ENCODE measurements at regions not wholly inside any gene's neighbourhood (a gene's known extent, or its start where the extent isn't known, plus 50 kb on each side); places are given as distances from the start of the nearest gene placed in this dataset.

DNA sequence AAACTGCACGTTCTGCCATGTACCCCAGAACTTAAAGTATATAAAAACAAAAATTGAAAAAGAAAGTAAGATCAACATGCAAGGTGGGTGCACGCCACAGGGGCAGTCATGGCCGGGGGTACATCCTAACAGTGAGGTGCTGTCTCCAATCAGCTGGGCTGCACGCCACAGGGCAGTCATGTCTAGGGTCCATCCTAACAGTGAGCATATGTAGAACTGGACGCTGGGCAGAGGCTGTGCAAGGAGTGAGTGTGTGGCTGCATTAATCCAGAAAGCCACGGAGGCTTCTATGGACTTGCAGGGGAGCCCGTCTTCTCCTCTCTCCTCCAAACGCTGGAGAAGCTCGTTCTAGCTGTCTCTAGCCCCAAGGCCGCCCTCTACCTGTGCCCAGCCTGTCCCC is 1105.0 kb downstream of the BRD1 start:
- no peak overlapping the region for H3K4me2 ChIP-seq (ENCODE audit: low read length)
- no TSS peak for BruUV-seq (replicated peaks)
- CTCF ChIA-PET, result no interaction called here
- H4K20me1 ChIP-seq (ENCODE audit: low read length), result no peaks in the 10 kb centered on the region
- DNase-seq, result no peak
- POLR2A ChIA-PET (ENCODE audit: unreplicated experiment), result no interaction called here
- intact Hi-C loops (cut with micrococcal nuclease), result no loop called here
- no peaks in the 10 kb centered on the region for H3K4me1 ChIP-seq (ENCODE audit: insufficient read depth, low read length)
- no peaks in the 10 kb centered on the region for H3K36me3 ChIP-seq (ENCODE audit: low read depth, low read length)
- peaks cover 4% of the 10 kb centered on the region; the same call in 1 of the 2 replicates for H3K9me3 ChIP-seq (ENCODE audit: low read length)
- H3K27ac ChIP-seq (ENCODE audit: low read length), result no peak overlapping the region
- no peak for ATAC-seq
- no peak overlapping the region for H2AFZ ChIP-seq (ENCODE audit: low read length)
- no peak for TF ChIP-seq EZH2 (IDR thresholded peaks at IDR 0.05; ENCODE audit: low read length, unreplicated experiment)
- TF ChIP-seq, protein P1, sequence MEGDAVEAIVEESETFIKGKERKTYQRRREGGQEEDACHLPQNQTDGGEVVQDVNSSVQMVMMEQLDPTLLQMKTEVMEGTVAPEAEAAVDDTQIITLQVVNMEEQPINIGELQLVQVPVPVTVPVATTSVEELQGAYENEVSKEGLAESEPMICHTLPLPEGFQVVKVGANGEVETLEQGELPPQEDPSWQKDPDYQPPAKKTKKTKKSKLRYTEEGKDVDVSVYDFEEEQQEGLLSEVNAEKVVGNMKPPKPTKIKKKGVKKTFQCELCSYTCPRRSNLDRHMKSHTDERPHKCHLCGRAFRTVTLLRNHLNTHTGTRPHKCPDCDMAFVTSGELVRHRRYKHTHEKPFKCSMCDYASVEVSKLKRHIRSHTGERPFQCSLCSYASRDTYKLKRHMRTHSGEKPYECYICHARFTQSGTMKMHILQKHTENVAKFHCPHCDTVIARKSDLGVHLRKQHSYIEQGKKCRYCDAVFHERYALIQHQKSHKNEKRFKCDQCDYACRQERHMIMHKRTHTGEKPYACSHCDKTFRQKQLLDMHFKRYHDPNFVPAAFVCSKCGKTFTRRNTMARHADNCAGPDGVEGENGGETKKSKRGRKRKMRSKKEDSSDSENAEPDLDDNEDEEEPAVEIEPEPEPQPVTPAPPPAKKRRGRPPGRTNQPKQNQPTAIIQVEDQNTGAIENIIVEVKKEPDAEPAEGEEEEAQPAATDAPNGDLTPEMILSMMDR (conservative IDR thresholded peaks at IDR 0.05; ENCODE audit: low read depth, low read length), result no peak
- no peak for TF ChIP-seq EZH2phosphoT487 (IDR thresholded peaks at IDR 0.05; ENCODE audit: borderline replicate concordance, low read length)
- no peaks in the 10 kb centered on the region for H3F3A ChIP-seq (ENCODE audit: low read length, unreplicated experiment)
- H3K4me3 ChIP-seq (ENCODE audit: low read length), result no peak overlapping the region
- H3K27me3 ChIP-seq (ENCODE audit: low read length), result no peaks in the 10 kb centered on the region
- no peak overlapping the region for H3K9ac ChIP-seq (ENCODE audit: low read length)
- H3K79me2 ChIP-seq (ENCODE audit: low read length), result no peaks in the 10 kb centered on the region
- no peaks in the 10 kb centered on the region for H3K9me2 ChIP-seq (replicated peaks; ENCODE audit: low read length)

DNA sequence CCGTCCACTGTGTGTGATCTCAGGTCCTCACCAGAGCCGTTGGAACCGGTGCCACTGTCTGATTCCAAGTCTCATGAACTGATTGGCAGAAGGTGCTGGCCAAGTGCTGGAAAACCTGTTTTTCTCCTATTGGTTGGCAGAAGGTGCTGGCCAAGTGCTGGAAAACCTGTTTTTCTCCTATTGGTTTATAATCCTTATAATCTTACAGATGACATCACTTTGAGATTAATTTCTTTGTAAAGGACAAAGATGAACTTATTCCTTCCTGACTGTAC is 1106.3 kb downstream of the BRD1 start:
- DNase-seq, result no peak
- Histone ChIP-seq H3K4me2 (ENCODE audit: low read length) (no peak overlapping the region), H2AFZ (ENCODE audit: low read length) (no peak overlapping the region), H3K4me3 (ENCODE audit: low read length) (no peak overlapping the region), H3K9me2 (replicated peaks; ENCODE audit: low read length) (no peaks in the 10 kb centered on the region), H4K20me1 (ENCODE audit: low read length) (no peaks in the 10 kb centered on the region), H3K79me2 (ENCODE audit: low read length) (no peaks in the 10 kb centered on the region), H3K9me3 (ENCODE audit: low read length) (no peaks in the 10 kb centered on the region), H3K9ac (ENCODE audit: low read length) (no peak overlapping the region), H3K27ac (ENCODE audit: low read length) (no peak overlapping the region), H3F3A (ENCODE audit: low read length, unreplicated experiment) (no peaks in the 10 kb centered on the region), H3K27me3 (ENCODE audit: low read length) (no peaks in the 10 kb centered on the region), H3K36me3 (ENCODE audit: low read depth, low read length) (no peaks in the 10 kb centered on the region), H3K4me1 (ENCODE audit: insufficient read depth, low read length) (no peaks in the 10 kb centered on the region)
- TF ChIP-seq EZH2phosphoT487 (IDR thresholded peaks at IDR 0.05; ENCODE audit: borderline replicate concordance, low read length), result no peak
- no peak for TF ChIP-seq EZH2 (IDR thresholded peaks at IDR 0.05; ENCODE audit: low read length, unreplicated experiment)
- TF ChIP-seq, protein P1 (conservative IDR thresholded peaks at IDR 0.05; ENCODE audit: low read depth, low read length), result no peak
- no peak for ATAC-seq
- intact Hi-C loops (cut with micrococcal nuclease), result no loop called here
- ChIA-PET CTCF (no interaction called here), POLR2A (ENCODE audit: unreplicated experiment) (no interaction called here)
- BruUV-seq (replicated peaks), result no TSS peak

DNA sequence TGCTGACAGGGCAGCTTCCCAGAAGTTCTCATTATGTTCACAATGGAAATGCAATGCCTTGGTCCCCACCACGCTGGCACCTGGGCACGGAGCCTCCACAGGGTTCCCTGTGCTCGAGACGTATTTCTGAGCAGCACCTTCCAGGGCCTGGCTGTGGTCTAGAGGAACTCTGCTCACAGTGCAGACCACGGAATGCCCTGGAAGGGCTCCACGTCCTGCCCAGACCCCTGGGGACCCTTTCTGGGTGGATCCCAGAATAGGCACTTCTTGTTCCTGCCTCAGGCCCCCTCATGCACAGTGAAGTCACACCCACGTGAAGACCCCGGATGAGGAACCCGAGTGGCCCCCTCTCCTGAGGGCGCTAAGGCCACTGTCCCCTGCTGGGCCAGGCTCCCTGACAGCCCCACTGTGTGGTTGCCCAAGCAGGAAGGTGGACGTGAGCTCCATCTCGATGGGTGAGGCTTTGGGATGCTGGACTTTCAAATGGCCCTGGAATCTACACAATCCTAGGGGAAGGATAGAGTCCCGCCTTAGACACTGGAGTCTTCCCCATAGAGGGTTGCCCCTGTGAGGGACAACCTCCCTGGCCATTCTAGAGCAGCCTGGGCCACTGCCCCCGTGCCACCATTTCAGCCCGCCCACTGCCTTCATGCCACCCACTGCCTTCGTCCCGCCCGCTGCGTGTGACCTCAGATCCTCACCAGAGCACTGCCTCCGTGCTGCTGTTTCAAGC is 1106.8 kb downstream of the BRD1 start:
- no peak overlapping the region for H3K4me3 ChIP-seq (ENCODE audit: low read length)
- no peaks in the 10 kb centered on the region for H3K36me3 ChIP-seq (ENCODE audit: low read depth, low read length)
- CTCF ChIA-PET, result no interaction called here
- H4K20me1 ChIP-seq (ENCODE audit: low read length), result no peaks in the 10 kb centered on the region
- POLR2A ChIA-PET (ENCODE audit: unreplicated experiment), result no interaction called here
- no peak overlapping the region for H3K9ac ChIP-seq (ENCODE audit: low read length)
- H3K27me3 ChIP-seq (ENCODE audit: low read length), result no peaks in the 10 kb centered on the region
- no peak overlapping the region for H2AFZ ChIP-seq (ENCODE audit: low read length)
- no TSS peak for BruUV-seq (replicated peaks)
- TF ChIP-seq EZH2 (IDR thresholded peaks at IDR 0.05; ENCODE audit: low read length, unreplicated experiment) (no peak), EZH2phosphoT487 (IDR thresholded peaks at IDR 0.05; ENCODE audit: borderline replicate concordance, low read length) (no peak)
- TF ChIP-seq, protein P1 (conservative IDR thresholded peaks at IDR 0.05; ENCODE audit: low read depth, low read length), result no peak
- no peak overlapping the region for H3K27ac ChIP-seq (ENCODE audit: low read length)
- ATAC-seq (no peak), DNase-seq (no peak)
- no peaks in the 10 kb centered on the region for H3K4me1 ChIP-seq (ENCODE audit: insufficient read depth, low read length)
- intact Hi-C loops (cut with micrococcal nuclease), result no loop called here
- H3K79me2 ChIP-seq (ENCODE audit: low read length), result no peaks in the 10 kb centered on the region
- H3K4me2 ChIP-seq (ENCODE audit: low read length), result no peak overlapping the region
- no peaks in the 10 kb centered on the region for H3K9me3 ChIP-seq (ENCODE audit: low read length)
- H3K9me2 ChIP-seq (replicated peaks; ENCODE audit: low read length), result no peaks in the 10 kb centered on the region
- no peaks in the 10 kb centered on the region for H3F3A ChIP-seq (ENCODE audit: low read length, unreplicated experiment)

Measured in PC-3 (cell line).